Coronary artery (tissue), 2 donors: ENCODE measurements at regions not wholly inside any gene's neighbourhood (a gene's known extent, or its start where the extent isn't known, plus 50 kb on each side); places are given as distances from the start of the nearest gene placed in this dataset.

Experiments
- DNase-seq: peaks from one replicate; pipeline ENCODE4 v3.0.0-alpha.2; 2017; ENCODE audit warnings: low spot score
- H3K27ac ChIP-seq, 2 donors: fragments of 200-600 bp; sonication (generic); one replicate each; pipeline ENCODE4 v1.5.1; 2016 to 2019
- H3K4me3 ChIP-seq: fragments of 200-600 bp; sonication (generic); 2 replicates; pipeline ENCODE4 v1.5.1; 2016; ENCODE audit warnings: mild to moderate bottlenecking, moderate library complexity
- CTCF ChIP-seq: fragments of 200-600 bp; sonication (generic); IDR thresholded peaks from one replicate; pipeline ENCODE4 v1.5.1; 2019; ENCODE audit warnings: antibody characterized with exemption

- H3K27ac ChIP-seq = no peak overlapping the region
- no peak for DNase-seq
- H3K4me3 ChIP-seq = no peak overlapping the region
- TF ChIP-seq CTCF = no peak
Observed at GRCh38 chr9:105854026-105854782, 159.9 kb downstream of the TMEM38B start.

GRCh38 chr9:105854783-105855724 lies 160.7 kb downstream of the TMEM38B start:
- H3K4me3 ChIP-seq = no peak overlapping the region
- no peak overlapping the region for H3K27ac ChIP-seq
- no peak for DNase-seq
- TF ChIP-seq CTCF = no peak

- no peak overlapping the region for H3K27ac ChIP-seq
- DNase-seq = no peak
- TF ChIP-seq CTCF = no peak
- no peak overlapping the region for H3K4me3 ChIP-seq
Observed at GRCh38 chr9:105855987-105856386, 161.6 kb downstream of the TMEM38B start.

- TF ChIP-seq CTCF = no peak
- Histone ChIP-seq H3K27ac (no peak overlapping the region), H3K4me3 (no peak overlapping the region)
- no peak for DNase-seq
Observed at GRCh38 chr9:105858006-105858690, 163.8 kb downstream of the TMEM38B start.

- Histone ChIP-seq H3K4me3 (no peak overlapping the region), H3K27ac (no peak overlapping the region)
- TF ChIP-seq CTCF = no peak
- DNase-seq = no peak
Observed at GRCh38 chr9:105858877-105859276, 164.5 kb downstream of the TMEM38B start.

- Histone ChIP-seq H3K4me3 (no peak overlapping the region), H3K27ac (no peak overlapping the region)
- no peak for DNase-seq
- no peak for TF ChIP-seq CTCF
Observed at GRCh38 chr9:105859428-105860091, 165.2 kb downstream of the TMEM38B start.
